NCI-H69 (cell line): ENCODE measurements at regions not wholly inside any gene's neighbourhood (a gene's known extent, or its start where the extent isn't known, plus 50 kb on each side); places are given as distances from the start of the nearest gene placed in this dataset.

ENCODE experiments used
- DNase-seq: peaks from one replicate; lab custom pipeline; 2025; lab: John Stamatoyannopoulos, UW

DNA sequence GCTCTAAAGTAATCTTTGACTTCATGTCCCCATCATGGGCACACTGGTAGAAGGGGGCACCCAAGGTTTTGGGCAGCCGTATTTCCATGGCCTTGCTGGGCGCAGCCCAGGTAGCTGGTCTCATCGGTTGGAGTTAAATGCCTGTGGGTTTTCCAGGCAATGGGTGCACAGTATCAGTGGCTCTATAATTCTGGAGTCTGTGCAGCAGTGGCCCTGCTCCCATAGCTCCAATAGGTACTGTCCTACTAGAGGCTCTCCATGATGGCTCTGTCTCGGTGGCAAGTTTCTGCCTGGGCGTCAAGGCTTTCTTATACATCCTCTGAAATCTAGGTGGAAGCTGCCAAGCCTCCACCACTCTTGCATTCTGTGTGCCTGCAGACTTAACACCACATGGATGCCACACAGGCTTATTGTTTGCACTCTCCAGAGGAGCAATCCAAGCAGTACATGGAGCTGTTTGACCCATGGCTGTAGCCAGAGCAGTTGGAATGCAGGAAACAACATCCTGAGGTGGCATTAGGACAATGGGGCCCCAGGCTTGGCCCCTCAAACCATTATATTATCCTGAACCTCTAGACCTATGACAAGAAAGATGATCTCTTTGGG, 60.5 kb upstream of the UGT8 start:
- DNase-seq: no peak

DNA sequence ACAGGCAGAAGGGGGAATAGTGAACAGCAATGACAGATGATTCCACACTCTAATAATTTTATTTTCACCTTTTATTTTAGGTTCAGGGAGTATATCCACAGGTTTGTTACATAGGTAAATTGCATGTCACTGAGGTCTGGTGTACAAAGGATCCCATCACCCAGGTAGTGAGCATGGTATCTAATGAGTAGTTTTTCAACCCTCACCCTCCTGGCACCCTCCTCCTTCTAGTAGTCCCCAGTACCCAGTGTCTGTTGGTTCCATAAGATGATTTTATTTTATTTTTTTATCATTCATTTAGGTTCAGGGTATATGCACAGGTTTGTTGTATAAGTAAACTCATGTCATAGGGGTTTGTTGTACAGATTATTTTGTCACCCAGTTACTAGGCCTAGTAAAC, 58.6 kb upstream of the UGT8 start:
- no peak for DNase-seq

DNA sequence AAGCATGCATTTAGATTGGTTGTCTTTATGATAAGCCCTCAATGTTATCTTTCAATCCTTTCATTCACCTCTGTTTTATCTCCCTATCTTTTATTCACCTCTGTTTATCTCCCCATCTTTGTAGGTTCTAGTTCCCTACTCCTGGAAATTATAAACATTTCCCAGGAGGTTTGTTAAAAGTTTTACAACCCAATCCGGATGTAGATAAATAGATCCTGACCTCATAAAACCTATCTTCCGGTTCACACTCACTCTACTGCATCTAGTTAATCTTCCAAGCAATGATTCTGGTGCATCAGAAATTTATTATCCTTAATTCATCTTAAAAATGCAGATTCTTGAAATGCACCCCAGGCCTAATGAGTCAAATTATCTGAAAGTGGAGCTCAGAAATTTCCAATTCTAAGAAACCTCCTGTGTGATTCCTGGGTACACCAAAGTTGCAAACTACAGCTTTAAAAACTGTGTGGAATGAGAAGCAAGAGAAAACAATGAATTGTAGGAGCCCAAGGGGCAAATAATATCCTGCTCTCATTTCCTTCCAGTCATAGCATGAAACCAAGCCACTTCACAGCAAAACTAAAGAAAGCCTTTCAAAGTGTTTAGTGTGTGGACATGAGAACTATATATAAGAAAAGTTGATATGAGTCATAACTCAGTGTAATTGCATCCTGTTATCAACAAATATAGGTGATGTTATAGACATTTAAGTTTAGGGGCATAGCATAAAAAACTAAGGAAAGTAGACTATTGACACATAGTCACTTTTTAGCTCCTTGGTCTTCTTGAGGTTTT, 51.1 kb upstream of the UGT8 start:
- no peak for DNase-seq
